HL-60 (cell line): ENCODE measurements at regions not wholly inside any gene's neighbourhood (a gene's known extent, or its start where the extent isn't known, plus 50 kb on each side); places are given as distances from the start of the nearest gene placed in this dataset.
"Not testable (repeated sequence)": the region's sequence is repeated elsewhere in the genome, so short reads cannot be mapped to it uniquely, and the experiment has no call there.

Experiments
- DNase-seq, 2 experiments: peaks; one replicate each; pipeline ENCODE4 v3.0.0-alpha.2; 2010 to 2020; ENCODE audit warnings: low read depth in 1 of 2, low spot score in 1 of 2
- H3K27ac ChIP-seq: fragments of 250-450 bp; sonication (Bioruptor Pico); replicated peaks from 2 replicates; pipeline ENCODE4 v1.5.1; 2020; ENCODE audit warnings: mild to moderate bottlenecking, moderate library complexity
- H3K27me3 ChIP-seq: fragments of 250-450 bp; sonication (Bioruptor Pico); 2 replicates; pipeline ENCODE4 v1.5.1; 2021; ENCODE audit warnings: mild to moderate bottlenecking, moderate library complexity; ENCODE audit not compliant: insufficient read depth, poor library complexity, severe bottlenecking
- H3K4me3 ChIP-seq: replicated peaks from 2 replicates; pipeline ENCODE4 v1.5.1; 2011; ENCODE audit warnings: mild to moderate bottlenecking, control low read depth, low read length; ENCODE audit not compliant: insufficient read depth
- CTCF ChIP-seq: IDR thresholded peaks from one replicate; pipeline ENCODE4 v1.5.1; 2011; ENCODE audit warnings: low read length, control low read depth, inconsistent platforms; ENCODE audit not compliant: insufficient read depth
- GABPA ChIP-seq: IDR thresholded peaks from 2 replicates; pipeline ENCODE4 v1.6.1; 2012; ENCODE audit warnings: low read depth
- POLR2AphosphoS5 ChIP-seq: IDR thresholded peaks from 2 replicates; pipeline ENCODE4 v1.6.1; 2012; ENCODE audit warnings: low read depth
- REST ChIP-seq: IDR thresholded peaks from 2 replicates; pipeline ENCODE4 v1.6.1; 2012; ENCODE audit warnings: low read depth; ENCODE audit not compliant: insufficient replicate concordance
- SPI1 ChIP-seq: IDR thresholded peaks from 2 replicates; pipeline ENCODE4 v1.6.1; 2012; ENCODE audit warnings: low read depth, mild to moderate bottlenecking, borderline replicate concordance

- Histone ChIP-seq H3K27ac (no peak overlapping the region), H3K4me3 (no peak overlapping the region), H3K27me3 (no peaks in the 10 kb centered on the region)
- no peak for DNase-seq
- TF ChIP-seq CTCF = no peak
These were observed 110.0 kb upstream of the JCAD start for GRCh38 chr10:30169342-30169741.

GRCh38 chr10:30166929-30167328 lies 107.5 kb upstream of the JCAD start:
- TF ChIP-seq REST (no peak), SPI1 (no peak), CTCF (no peak), POLR2AphosphoS5 (no peak), GABPA (no peak)
- H3K27ac ChIP-seq = no peak overlapping the region
- H3K27me3 ChIP-seq = no peaks in the 10 kb centered on the region
- no peak for DNase-seq
- no peak overlapping the region for H3K4me3 ChIP-seq

- DNase-seq, H3K4me3 ChIP-seq, H3K27ac ChIP-seq, H3K27me3 ChIP-seq: not testable (repeated sequence)
These were observed 104.0 kb upstream of the JCAD start for GRCh38 chr10:30163410-30163809.

- not testable (repeated sequence) for H3K4me3 ChIP-seq, H3K27me3 ChIP-seq, DNase-seq, H3K27ac ChIP-seq
These were observed 103.4 kb upstream of the JCAD start for GRCh38 chr10:30162796-30163195.

GRCh38 chr10:30160271-30160982 lies 101.0 kb upstream of the JCAD start:
- H3K27me3 ChIP-seq = no peaks in the 10 kb centered on the region
- no peak overlapping the region for H3K4me3 ChIP-seq
- TF ChIP-seq SPI1 (no peak), REST (no peak), CTCF (no peak), GABPA (no peak), POLR2AphosphoS5 (no peak)
- no peak overlapping the region for H3K27ac ChIP-seq
- no peak for DNase-seq

- DNase-seq, H3K4me3 ChIP-seq, H3K27me3 ChIP-seq, H3K27ac ChIP-seq: not testable (repeated sequence)
These were observed 100.2 kb upstream of the JCAD start for GRCh38 chr10:30159614-30160013.
